OCI-M1 (cell line): ENCODE measurements at regions not wholly inside any gene's neighbourhood (a gene's known extent, or its start where the extent isn't known, plus 50 kb on each side); places are given as distances from the start of the nearest gene placed in this dataset.
A peak's percentile ranks its signal among the peaks of the same experiment; 100 is the strongest.

Experiments used
- DNase-seq: peaks from one replicate; lab custom pipeline; 2025; lab: John Stamatoyannopoulos, UW

GRCh38 chr1:78359666-78360065 is 131.1 kb upstream of the PTGFR start:
- DNase-seq, result no peak

DNA sequence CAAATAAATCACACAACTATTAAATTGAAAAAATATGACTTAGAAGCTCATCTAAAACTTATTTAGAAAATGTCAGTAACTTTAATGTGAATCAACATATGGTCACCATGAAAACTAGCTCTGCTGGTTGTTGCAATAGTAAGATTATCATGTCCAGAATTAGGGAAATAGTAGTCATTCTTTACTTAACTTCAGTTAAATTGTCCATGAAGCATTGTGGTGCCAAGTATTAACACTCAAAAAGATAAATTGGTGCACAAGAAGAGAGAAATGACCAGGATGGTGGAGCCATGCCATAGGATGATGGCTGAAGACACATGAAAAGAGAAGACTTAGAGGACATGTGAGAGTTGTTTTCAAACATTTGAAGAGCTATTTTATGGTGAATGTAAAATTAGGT is 130.2 kb upstream of the PTGFR start:
- no peak for DNase-seq

GRCh38 chr1:78367700-78368099 is 123.1 kb upstream of the PTGFR start:
- no peak for DNase-seq

GRCh38 chr1:78369546-78369945 is 121.2 kb upstream of the PTGFR start:
- DNase-seq, result no peak

DNA sequence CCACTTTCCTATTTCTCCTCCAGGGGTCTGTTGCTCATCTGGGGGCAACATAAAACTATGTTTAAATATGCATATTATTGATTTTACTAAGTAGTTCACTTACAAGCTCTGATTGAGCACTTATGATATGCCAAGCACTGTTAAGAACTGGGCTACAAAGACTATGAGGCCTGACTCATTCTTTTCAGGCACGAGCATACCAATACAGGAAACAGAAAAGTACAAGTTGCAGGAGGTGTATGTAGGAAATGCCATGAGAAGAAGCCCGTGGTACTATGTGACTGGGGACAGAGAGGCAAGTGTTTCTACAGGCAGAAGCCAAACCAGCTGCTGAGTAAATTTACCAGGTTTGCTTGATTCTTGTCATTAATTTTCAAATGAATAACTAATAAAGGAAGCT is 120.4 kb upstream of the PTGFR start:
- no peak for DNase-seq

GRCh38 chr1:78370779-78371482 is 119.8 kb upstream of the PTGFR start:
- peak; percentile 28 for DNase-seq

GRCh38 chr1:78373676-78374075 is 117.1 kb upstream of the PTGFR start:
- no peak for DNase-seq

DNA sequence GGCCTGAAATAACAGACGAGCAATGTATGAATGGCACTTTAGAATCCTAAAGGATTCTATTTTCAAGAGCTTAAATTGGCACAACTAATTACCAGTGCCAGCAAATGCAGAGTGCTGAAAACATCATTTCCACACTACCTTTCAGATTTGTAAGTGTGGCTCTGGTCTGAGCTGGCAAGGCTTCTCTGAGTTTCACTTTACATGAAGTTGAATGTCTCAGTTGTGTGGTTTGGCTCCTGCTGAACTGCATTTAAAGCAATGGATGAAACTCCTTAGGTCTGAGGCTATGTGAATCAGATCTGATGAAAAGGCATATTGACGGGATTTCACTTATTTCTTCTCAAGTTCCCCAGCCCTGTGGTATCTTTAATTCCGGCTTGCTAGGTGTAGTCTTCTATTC is 114.8 kb upstream of the PTGFR start:
- DNase-seq, result no peak

GRCh38 chr1:78377356-78377928 is 113.3 kb upstream of the PTGFR start:
- DNase-seq, result no peak

- DNase-seq, result peak; percentile 41
These were observed 106.9 kb upstream of the PTGFR start for GRCh38 chr1:78383923-78384322.

DNA sequence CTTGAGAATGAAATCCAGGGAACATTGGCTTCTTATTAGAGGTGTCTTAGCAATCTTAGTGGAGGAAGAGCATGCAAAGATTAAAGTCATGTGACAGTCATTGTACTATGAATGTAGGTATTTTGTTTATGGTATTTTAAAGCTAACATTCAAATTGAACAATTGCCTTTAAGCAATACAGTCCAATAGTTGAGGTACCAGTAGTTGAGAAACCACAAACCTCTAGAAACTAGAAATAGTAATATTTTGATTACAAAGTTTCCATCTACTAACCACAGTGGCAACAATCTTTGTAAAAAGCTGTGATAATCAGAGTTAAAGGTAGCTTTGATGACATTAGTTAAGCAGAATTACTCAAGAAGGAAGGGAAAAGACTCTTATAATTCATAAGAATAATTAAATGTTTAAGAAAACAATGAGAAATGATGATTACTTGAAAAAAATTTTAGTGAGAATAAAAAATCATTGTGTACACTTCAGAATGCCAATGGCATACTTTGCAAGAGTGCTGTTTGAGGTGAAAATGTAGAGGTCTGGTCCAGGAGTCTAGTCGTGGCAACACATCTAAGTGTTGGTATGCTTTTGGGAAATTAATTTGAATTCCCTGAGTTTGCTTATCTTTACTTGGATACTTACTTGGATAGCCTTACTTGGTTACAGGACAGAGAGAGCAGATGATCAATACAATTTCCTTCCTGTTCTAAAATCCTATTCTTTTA is 104.9 kb upstream of the PTGFR start:
- DNase-seq, result no peak

DNA sequence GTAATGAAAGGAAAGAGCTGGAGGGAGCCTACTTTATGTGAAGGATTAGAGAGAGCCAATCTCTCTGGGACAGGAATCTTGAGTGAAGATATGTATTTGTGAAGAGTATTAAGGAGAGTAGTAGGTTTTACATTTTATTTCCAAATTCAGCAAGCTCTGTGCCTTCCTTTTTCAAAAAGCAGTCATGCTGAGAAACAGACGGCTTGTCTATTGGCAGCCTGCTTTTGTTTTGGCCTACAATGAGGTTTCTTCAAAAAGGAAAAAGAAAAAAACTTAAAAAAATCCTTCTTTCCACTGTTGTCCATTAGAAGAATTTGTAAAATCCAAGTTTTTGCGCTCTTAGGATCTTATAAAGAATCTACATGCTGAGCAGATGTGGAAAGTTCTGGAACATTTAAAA is 103.6 kb upstream of the PTGFR start:
- DNase-seq, result no peak

DNA sequence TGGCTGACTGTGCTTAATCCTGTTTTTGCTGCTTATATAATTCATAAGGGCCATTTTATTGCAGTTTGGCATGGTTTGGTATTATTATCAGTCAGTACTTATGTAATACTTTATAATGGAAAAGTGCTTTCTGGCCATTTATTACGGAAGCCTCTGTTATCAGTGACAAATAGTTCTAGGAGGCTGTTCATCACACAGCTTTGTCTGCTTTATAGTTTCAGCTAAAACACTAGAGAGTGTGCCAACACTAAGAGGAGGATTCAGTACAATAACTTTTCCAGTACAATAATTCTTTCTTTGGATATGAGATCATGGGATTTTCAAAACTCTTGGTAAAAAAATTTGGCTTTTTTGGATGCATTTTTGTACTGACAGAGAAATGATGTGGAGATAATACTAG is 102.9 kb upstream of the PTGFR start:
- DNase-seq, result no peak

- DNase-seq, result no peak
These were observed 102.5 kb upstream of the PTGFR start for GRCh38 chr1:78388275-78388674.

- no peak for DNase-seq
These were observed 89.6 kb upstream of the PTGFR start for GRCh38 chr1:78401148-78401547.

- no peak for DNase-seq
These were observed 82.6 kb upstream of the PTGFR start for GRCh38 chr1:78408192-78408591.

DNA sequence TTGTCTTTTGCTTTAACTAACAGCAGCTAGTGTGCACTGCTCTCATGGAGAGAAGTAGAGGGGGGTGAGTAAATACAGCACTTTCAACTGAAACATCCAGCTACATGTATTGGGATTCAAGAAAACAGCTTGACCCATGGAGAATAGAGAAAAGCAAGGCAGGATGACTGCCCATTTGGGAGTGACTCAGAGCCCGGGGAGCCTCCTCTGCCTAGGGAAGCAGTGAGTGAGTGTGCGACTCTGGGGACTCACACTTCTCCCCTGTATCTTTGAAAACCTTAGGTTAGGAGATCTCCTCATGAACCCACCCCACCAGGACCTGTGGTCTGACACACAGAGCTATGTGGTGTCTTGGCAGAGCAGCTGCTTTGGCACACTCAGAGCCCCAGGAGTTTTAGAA is 82.0 kb upstream of the PTGFR start:
- no peak for DNase-seq

GRCh38 chr1:78410643-78411042 is 80.1 kb upstream of the PTGFR start:
- no peak for DNase-seq

GRCh38 chr1:78411707-78412106 is 79.1 kb upstream of the PTGFR start:
- no peak for DNase-seq

GRCh38 chr1:78415165-78415564 is 75.6 kb upstream of the PTGFR start:
- no peak for DNase-seq

DNA sequence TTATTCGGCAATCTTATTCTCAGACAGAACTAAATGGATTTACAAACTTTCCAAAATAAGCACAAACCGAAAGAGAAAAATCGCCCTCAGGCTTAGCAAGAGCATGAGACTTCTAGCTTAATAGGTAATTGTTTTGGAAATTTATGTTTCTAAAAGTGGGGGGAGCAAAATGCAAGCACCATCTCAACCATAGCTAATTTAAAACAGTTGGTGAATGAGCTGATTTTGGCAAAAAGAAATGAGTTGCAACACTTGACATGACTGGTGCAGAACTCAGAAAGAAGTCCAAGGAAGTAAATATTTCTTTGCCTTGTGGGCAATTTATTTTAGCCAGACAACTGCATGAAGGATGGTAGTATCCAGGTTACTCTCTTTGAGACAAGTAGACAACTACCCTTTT is 71.5 kb upstream of the PTGFR start:
- DNase-seq, result peak; percentile 44

- no peak for DNase-seq
These were observed 70.6 kb upstream of the PTGFR start for GRCh38 chr1:78420181-78420580.

DNA sequence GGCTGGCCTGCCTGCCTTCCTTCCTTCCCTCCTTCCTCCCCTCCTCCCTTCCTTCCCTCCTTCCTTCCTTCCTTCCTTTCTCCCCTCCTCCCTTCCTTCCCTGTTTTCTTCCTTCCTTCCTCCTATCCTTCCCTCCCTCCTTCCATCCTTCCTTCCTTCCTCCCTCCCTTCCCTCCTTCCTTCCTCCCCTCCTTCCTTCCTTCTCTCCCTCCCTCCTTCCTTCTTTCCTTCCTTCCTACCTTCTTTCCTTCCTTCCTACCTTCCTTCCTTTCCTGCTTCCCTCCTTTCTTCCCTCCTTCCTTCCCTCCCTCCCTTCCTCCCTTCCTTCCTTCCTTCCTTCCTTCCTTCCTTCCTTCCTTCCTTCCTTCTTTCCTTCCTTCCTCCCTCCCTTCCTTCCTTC is 70.1 kb upstream of the PTGFR start:
- no peak for DNase-seq

GRCh38 chr1:78424720-78425119 is 66.1 kb upstream of the PTGFR start:
- no peak for DNase-seq
